Activated T-cell treated with anti-CD3 and anti-CD28 coated beads for 4 hours (primary cell): ENCODE measurements at regions not wholly inside any gene's neighbourhood (a gene's known extent, or its start where the extent isn't known, plus 50 kb on each side); places are given as distances from the start of the nearest gene placed in this dataset.
A peak's percentile ranks its signal among the peaks of the same experiment; 100 is the strongest.

ENCODE experiments used
- DNase-seq: peaks from one replicate; pipeline ENCODE4 v3.0.0-alpha.2; 2020

- no peak for DNase-seq
Observed at GRCh38 chr15:69963385-69963784, 134.3 kb downstream of the TLE3 start.

GRCh38 chr15:69971771-69972170 is 125.9 kb downstream of the TLE3 start:
- DNase-seq = no peak

GRCh38 chr15:69972436-69972835 is 125.3 kb downstream of the TLE3 start:
- DNase-seq = no peak

DNA sequence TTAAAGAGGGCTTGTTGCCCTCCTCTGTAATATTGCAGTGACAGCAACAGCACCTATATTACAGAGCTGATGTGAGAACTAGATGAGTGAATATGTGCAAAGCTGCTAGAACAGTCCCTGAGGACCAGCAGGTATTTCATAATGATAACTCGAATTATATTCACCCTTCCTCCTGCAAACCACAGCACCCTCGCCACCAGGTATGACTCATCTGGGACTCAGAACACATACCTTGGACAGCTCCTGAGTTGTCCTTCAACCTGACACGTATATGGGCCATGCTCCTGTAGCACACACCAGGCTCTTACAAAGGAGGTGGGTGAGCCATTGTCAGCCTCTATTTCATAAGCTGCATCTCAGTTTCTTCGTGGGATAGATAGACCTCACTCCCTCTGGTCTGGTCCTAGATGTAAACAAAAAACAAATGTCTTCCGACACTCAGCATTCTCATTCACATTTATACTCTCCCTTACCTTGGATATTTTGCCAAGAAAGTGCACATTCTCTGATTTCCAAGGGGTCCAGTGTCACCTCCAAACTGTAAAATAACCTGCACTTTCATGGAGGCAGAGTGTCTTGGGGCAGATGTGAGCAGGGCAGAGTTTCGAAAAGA is 124.5 kb downstream of the TLE3 start:
- DNase-seq = no peak

DNA sequence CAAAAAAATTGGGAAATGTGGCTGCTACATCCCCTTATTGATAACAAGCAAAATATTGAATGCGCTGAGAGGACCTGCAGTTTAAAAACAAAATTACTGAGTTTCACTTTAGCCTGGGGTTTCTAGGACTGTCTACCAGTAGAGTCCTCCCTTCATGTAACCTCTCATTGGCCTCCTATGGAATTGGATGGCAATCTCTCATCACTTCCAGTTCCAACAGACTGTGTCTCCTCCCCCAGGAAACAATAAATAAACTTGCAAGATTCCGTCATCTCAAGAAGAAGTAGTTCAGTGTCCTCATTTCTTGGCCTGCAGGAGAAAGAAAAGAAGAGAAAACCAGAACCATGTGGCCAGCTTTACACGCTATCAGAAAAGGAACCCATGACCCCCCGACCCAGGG is 123.8 kb downstream of the TLE3 start:
- no peak for DNase-seq

DNA sequence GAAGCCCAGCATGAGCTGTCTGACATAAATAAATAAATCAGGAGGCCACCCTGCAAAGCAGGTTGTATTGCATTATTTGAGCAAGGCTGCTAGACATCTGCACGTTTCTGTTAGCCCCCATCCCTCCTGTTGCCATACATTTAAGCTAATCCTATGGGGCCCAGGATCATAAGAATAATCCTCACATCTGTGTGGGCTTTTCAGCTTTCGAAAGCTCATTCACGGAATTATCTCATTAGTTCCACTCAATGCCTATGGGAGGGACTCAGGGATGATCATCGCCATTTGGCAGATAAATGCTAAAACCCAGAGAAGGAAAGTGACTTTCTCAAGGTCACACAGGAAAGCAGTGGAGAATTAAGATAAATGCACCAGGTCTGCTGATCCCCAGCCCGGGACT is 123.4 kb downstream of the TLE3 start:
- no peak for DNase-seq

GRCh38 chr15:69976366-69976994 is 121.2 kb downstream of the TLE3 start:
- peak; percentile 23 for DNase-seq

GRCh38 chr15:69978603-69979002 is 119.1 kb downstream of the TLE3 start:
- no peak for DNase-seq

- DNase-seq = no peak
Observed at GRCh38 chr15:69979262-69979661, 118.5 kb downstream of the TLE3 start.

- DNase-seq = no peak
Observed at GRCh38 chr15:69979783-69980182, 117.9 kb downstream of the TLE3 start.

DNA sequence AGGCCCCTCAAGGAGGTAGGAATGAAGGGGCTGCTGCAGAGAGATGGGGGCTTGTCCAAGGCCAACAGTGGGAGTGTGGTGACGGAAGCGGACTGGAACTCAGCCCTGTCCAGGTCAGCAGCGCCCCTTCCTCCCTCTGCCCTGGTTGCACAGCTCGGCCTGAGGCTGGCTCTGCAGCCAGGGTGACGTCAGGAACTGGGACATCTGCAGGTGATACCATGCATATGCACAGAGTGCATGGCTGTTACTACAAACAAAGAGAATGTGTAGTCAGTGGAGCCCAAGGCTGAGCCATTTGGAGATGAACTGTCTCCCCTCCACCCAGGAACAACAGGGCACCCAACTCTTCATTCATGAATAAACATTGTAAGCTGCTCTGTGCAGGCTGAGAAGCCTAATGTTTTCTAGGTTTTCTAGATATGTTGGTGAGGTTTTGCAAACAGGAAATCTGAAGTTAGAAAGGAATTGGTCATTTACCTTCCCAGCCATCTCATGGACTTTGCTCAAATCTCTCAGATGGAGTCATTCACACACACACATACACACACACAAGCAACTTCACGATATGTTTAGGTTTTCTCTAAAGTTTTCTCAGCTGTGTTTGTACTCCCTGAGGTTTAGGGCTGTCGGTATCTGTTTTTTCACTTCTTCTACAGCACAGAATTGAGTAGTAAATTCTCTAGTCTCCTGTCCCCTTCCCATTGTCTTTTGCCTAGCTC is 117.2 kb downstream of the TLE3 start:
- DNase-seq = no peak

GRCh38 chr15:69982037-69982436 is 115.7 kb downstream of the TLE3 start:
- no peak for DNase-seq

- DNase-seq = no peak
Observed at GRCh38 chr15:69983696-69984265, 113.9 kb downstream of the TLE3 start.

DNA sequence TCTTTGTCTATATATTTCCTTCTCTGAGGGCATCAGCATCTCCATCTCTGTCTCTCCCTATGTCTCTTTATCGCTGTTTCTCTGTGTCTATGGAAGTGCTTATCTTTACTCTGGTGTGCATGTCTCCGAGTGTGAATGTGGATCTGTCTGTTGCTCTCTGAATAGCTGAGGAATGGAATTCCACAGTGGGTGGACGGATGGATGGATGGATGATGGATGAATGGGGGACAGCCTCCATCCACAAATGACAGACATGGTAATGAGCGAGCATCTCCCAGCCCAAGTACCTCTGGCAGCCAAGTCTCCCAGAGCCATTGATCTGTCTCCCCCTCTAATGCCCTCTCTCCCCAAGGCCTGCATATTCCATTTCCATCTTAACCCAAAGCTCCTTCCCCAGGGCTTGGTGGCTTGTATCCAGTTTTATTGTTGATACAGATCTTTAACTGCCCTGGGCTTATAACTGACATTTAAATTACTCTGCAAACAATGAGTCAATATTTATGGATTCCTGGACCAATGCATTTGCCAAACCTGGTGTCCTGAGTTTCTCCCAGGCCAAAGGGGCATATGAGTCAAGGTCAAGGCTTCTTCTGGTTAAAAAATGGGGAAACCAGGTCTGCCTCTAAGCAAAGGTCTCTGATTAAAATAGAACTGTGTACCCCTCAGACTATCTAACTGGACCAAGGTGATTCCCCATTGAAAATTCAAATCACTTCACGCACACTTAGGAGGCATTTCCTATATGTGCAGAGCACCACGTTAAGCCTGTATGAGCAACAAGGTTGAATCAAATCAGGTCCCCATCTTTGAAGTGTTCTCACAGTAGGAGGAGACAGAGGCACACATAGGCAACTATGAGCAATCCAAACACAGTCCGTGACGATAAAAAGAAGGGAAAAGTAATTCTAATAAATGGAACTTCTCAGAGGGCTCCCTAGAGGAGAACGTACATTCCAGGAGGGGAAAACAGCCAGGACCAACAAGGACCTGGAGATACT is 109.9 kb downstream of the TLE3 start:
- no peak for DNase-seq

- no peak for DNase-seq
Observed at GRCh38 chr15:69988541-69989225, 109.0 kb downstream of the TLE3 start.

DNA sequence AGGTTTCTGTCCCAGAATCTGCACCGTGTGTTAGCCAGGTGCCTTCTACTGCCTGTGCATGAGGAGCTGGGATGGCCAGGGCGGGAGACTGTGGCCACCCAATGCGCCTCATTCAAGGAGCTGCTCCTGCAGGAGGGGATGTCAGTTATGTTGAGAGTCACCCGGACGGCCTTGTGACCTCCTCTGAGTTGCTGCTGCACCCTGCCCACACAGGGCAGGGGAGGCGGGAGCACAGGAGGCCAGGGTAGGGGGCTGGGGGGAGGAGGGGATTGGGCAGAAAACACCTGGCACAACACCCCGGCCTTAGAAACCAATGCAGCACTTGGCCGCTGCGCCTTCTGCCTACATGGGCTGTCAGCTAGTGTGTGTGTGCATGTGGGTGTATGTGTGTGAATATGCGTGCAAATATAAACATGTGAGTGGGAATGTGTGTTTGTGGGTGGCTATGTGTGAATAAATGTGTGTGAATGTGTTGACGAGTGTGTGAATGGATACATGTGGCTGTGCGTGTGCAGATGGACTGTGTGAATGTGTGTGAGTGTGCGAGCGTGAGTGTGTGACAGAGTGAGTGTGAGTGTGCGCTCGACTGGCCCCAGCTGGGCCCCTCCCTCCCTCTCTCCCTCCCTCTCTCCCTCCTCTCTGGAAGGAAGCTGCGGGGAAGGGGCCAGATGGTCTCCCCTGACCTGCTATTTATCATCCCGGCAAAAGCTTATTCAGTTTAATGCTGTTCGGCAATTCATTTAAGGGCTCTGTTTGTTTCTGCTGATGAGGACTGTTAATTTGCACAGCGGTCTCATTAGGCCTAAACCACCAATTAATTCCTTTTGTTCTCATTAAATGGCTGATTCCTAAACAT is 106.9 kb downstream of the TLE3 start:
- no peak for DNase-seq

GRCh38 chr15:69991551-69991980 is 106.2 kb downstream of the TLE3 start:
- DNase-seq = no peak

DNA sequence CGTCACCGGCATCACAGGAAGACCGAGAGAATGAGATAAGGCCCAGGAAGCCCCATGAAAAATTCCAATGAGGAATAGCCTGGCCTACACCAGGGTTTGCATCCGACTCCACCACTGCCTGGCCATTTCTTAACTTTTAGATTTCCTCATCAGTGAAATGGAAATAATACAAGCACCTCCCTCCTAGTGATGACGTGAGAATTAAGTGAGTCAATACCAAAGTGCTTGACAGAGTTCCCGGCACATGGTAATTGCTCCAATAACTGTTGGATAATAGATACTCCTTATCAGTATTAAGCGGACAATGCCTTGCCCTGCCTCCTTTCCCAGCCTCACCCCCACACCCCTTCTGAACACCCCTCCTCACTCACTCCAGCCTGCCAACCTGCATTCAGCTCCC is 105.4 kb downstream of the TLE3 start:
- no peak for DNase-seq

GRCh38 chr15:69994429-69995205 is 103.1 kb downstream of the TLE3 start:
- no peak for DNase-seq
